H4 (cell line): ENCODE measurements at regions not wholly inside any gene's neighbourhood (a gene's known extent, or its start where the extent isn't known, plus 50 kb on each side); places are given as distances from the start of the nearest gene placed in this dataset.
"Not testable (repeated sequence)": the region's sequence is repeated elsewhere in the genome, so short reads cannot be mapped to it uniquely, and the experiment has no call there.

ENCODE experiments used
- DNase-seq: peaks from one replicate; pipeline ENCODE4 v3.0.0-alpha.2; 2015; ENCODE audit warnings: low spot score

GRCh38 chr12:105641749-105642148 lies 311.3 kb downstream of the C12orf75 start:
- DNase-seq: no peak

DNA sequence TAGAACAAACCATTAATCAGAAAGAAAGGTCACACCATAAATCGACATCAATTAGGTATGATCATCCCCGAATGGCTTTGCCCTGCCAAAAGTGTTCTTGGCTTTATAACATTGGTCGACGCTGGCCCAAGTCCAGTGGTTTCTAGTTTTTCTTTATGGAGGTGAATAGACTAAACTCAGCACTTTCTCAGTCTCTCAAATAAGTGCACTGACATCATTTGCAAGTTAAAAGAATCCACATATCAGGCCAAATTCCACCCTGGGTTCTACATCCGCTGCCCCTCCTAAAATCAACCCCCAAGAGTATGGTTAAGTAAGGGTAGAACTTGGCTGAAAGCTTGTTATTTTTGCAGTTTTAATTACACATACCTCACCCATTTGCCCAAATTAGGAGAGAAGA lies 314.3 kb downstream of the C12orf75 start:
- DNase-seq: no peak

DNA sequence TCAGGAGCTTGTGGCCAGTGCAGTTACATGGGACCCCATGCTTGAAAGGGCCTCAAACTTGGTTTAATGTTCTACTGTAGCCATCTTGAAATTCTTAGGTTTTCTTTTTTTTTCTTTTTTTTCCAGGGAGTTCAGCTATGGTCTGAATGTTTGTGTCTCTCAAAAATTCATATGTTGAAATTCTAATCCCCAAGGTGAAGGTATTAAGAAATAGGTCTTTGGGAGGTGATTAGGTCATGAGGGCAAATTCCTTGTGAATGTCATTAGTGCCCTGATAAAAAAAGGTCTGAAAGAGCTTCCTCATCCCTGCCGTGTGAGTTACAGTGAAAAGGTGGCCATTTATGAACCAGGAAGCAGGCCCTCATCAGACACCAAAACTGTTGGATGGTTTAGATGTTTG lies 324.1 kb downstream of the C12orf75 start:
- DNase-seq: no peak

DNA sequence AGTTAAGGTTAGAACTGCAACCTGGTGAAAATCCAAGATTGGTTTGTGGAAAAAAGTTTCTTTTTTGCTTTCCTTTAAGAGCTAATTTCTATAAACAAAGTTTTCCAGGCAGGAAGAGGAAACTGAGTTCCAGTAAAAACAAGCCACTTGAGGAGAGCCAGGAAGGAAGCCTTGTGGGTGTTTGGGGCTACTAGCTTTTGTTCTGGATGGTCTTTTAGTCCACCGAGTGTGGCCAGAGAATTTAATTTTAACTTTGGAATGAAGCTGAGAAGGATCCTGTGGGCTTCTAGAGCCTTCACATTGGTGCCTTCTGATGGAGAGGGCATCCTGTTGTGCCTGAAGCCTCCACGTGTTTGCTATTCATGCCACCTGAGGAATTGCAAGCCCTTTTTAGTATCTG lies 327.9 kb downstream of the C12orf75 start:
- no peak for DNase-seq

DNA sequence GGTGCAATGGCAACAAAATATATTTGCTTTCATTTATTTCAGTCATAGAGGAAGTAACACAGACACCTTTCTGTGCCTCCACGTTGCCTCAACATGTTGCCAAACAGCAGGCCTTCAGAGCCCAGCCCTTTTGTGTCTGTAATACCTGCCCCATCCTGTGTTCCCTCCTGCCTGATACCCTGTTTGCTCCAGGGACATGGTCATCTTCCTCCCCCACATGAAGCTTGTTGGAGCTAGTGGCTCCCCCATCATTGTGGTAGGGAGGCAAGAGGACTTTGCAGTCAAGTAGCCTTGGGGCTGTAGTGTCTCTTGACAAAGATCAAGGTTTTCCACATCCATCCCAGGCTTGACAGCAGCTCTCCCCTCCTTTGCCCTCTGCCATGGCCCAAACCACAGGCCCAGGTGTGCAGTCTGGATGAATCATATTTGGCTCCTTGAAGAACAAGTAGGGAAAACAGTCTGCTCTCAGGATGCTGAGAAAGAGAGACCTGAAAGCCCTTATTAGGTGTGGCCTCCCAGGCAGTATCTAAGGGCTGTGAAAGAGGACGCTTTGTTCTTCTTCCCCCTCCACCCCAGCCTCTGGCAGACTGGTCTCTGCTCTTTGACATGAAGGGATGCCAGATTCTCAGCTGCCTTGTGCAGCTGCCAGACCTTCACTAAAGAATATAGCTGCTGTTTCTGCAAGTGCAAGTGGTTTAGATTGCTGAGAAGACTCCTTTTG lies 329.0 kb downstream of the C12orf75 start:
- DNase-seq: no peak

DNA sequence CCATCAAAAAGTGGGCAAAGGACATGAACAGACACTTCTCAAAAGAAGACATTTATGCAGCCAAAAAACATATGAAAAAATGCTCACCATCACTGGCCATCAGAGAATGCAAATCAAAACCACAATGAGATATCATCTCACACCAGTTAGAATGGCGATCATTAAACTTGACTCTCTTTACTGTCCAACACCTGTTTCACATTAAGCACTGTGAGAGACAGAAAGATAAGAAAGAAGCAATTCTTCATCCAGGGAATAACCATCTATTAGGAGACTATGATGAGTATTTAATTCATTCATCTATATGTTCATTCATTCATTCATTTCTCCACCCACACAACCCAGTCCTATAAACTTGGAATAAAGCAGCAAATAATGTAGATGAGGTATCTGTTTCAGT lies 334.3 kb downstream of the C12orf75 start:
- not testable (repeated sequence) for DNase-seq

- DNase-seq: no peak
These were observed 334.9 kb downstream of the C12orf75 start for GRCh38 chr12:105665366-105665765.

GRCh38 chr12:105667973-105668743 lies 337.7 kb downstream of the C12orf75 start:
- DNase-seq: no peak

DNA sequence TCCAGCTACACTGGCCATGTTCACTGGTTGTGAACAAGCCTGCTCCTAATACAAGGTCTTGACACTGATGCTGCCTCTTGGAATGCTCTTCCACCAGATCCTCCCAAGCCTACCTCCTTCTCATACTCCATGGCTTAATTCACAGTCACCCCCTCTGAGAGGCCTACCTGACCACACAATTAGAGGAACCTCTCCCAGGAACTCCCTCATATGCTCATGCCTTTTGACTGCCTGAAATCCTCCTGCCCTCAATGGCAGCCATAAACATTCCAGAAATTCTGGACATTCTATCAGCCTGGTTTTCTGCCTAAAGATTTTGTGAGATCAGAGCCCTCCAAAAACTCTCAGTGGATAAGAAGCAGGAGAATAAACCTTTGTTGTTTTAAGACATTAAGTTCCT lies 340.2 kb downstream of the C12orf75 start:
- no peak for DNase-seq

DNA sequence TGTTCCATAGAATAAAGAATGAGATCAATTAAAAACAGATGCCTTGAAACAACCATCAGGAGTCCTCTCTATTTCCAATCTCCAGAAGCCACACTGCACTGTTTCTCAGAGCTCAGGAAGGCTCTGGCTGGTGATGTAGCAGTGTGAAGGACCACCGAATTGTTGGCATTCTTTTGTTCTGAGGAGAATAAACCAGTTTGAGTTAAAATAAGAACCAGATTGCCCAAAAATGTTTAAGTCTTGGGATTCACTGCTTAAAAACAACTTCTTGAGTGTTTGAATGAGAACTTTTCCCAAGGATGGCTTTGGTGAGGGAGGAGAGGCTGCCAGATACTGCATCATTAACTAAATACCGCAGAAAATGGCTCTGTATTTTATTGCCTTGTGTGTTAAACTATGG lies 341.2 kb downstream of the C12orf75 start:
- no peak for DNase-seq

- DNase-seq: no peak
These were observed 341.9 kb downstream of the C12orf75 start for GRCh38 chr12:105672121-105672975.

DNA sequence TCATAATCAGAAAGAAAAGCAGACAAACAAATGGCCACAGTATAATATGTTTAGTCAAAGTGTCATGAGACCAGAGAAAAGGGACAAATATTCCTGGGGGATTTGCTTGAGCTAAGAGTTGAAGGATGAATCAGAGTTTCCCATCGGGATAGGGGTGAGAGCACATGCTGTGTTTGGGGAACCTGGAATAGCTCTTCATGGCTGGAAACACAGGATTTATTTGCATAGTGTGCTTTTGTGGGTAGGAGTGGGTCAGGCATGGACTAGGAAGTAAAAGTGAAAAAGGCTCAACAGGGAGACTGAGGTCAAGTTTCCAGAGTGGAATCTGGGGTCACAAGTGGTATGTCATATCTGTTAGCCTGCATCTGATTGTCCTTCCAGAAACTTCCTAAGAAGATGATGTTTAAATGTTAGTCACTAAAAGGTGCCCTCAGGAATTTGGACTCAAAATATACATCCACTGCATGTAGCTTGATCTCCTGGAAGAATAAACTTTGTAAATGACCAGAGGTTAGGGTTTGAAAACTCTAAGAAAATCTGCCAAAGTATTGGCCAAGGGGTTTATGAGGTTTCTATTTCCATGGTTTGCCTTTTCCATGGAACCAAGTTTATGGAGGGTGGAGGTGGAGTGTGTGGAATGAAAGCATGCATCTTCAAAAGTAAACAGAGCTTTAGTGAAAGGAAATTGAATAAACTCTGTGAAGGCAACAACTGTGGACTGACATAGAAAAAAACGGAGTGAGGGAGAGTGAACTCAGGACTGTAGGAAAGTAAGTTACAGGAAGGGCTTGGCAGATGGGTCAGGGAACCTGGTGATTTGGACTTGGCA lies 344.6 kb downstream of the C12orf75 start:
- no peak for DNase-seq

DNA sequence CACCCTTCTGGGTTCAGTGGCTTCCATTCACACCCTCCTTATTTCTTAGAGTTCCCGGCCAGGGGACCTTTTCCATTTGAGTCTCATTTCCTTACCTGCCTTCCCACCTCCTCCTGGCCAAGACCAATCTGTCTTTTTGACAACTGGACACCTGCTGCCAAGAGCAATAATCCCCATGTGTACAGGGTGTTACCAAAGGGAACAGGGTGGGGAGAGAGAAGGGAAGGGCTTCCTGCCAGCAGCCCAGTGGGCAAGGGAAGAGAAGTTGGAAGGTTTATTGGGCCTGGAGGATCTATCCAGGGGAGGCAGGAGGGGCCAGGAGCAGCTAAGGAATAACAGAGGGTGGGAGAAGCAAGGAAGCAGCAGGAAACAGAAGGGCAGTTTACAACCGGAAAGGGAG lies 346.2 kb downstream of the C12orf75 start:
- no peak for DNase-seq

- no peak for DNase-seq
These were observed 347.2 kb downstream of the C12orf75 start for GRCh38 chr12:105677672-105678071.

- no peak for DNase-seq
These were observed 349.5 kb downstream of the C12orf75 start for GRCh38 chr12:105679982-105680381.

- DNase-seq: no peak
These were observed 350.9 kb downstream of the C12orf75 start for GRCh38 chr12:105681341-105681740.

GRCh38 chr12:105682821-105683220 lies 352.3 kb downstream of the C12orf75 start:
- DNase-seq: not testable (repeated sequence)

DNA sequence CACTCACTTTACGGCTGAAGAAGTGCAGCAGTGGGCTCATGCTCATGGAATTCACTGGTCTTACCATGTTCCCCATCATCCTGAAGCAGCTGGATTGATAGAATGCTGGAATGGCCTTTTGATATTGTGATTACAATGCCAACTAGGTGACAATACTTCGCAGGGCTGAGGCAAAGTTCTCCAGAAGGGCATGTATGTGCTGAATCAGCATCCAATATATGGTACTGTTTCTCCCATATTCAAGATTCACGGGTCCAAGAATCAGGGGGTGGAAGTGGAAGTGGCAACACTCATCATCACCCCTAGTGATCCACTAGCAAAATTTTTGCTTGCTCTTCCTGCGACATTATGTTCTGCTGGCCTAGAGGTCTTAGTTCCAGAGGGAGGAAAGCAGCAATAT lies 353.3 kb downstream of the C12orf75 start:
- not testable (repeated sequence) for DNase-seq

DNA sequence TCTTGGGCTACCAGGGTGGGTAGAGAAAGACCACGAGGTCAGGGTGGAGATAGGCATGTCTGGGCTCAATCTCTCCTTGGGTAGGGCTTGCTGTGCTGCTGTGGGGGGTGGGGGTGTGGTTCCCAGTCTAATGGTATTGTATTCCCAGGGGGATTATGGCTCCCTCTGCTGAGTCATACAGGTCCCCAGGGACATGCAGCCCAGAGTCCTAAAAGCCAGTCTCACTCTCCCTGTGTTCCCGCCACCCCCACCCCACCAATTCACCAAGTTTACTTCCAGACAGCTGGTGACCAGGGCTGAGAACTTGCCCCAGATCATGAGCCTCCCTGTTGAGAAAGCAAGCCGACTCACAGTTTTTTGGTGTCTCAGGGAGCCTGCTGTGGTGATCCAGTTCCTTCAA lies 367.6 kb downstream of the C12orf75 start:
- peak; percentile 34 for DNase-seq

- DNase-seq: no peak
These were observed 368.7 kb downstream of the C12orf75 start for GRCh38 chr12:105699209-105699608.

DNA sequence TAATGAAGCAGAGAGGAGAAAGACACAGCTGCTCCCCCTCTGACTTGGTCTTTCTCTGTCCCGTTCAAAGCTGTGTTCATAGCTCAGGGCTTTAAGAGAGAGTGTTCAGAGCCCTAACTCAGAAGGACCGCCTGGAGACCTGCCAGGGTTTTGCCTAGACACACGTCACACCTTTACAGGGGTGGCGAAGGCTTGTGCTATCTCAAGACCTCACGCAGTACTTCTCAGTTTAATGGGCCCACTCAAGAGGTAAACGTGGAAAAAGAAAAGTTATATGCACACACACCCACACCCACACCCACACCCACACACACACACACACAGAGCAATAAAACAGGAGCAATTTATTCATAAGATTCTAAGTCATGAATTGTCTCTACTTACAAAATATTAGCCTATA lies 374.3 kb downstream of the C12orf75 start:
- DNase-seq: no peak

DNA sequence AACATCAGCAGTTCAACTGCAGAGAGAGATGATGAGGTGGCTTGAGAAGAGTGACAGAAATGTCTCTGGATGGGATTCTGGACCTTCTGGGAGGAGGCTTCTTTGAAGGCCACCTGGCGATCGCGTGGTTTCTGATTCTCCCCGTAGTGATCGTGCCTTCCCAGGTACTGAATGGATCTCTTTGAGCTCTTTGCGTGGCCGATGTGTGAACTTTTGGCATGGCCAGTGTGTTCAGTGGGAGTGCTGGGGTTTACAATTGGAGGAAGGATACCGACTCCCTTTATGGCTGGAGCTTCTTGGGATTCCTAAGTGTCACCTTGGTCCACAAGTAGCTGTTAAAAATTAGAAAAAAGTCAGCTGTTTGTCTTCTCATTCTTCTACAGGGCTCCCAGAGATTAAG lies 374.7 kb downstream of the C12orf75 start:
- no peak for DNase-seq
